ENCODE measurements at regions not wholly inside any gene's neighbourhood (a gene's known extent, or its start where the extent isn't known, plus 50 kb on each side); places are given as distances from the start of the nearest gene placed in this dataset.
A peak's percentile ranks its signal among the peaks of the same experiment; 100 is the strongest.
"Not testable (repeated sequence)": the region's sequence is repeated elsewhere in the genome, so short reads cannot be mapped to it uniquely, and the experiment has no call there.

DNA sequence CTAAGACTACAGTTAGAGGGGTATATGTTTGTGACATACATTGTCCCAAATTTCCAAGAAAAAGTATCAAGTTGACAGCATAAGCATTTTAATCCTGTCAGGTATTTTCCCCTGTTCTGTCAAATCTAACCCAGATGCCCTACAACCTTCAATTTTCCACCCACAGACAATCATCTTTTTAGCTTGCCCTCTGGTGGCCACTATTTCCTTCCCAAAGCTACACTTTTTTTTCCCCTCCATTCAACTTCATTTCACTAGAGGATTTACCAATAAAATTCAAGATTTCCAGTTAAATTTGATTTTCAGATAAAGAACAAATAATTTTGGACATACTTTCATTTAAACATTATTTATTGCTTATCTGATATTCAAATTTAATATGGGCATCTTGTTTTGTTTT, 286.6 kb downstream of the TENT5A start:
- peak; percentile 35 for DNase-seq (ENCODE audit: low read depth)

DNA sequence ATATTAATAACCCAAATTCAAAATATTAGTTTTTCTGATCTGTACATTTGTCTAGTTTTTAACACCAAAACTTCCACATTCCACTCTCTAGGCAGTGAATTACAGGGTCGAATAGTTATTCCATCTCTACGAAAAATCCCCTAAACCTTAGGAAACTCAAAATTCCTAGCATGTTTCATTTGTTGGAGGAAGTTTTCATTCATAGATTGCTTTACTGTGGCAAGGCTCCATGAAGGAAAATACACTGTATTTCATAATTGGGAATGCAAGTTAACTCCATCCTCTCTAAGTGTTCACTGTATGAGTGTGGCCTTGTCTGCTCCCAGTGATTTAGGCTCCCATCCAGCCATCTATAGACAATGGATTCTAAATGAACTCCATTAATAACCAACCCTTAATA, 296.1 kb downstream of the TENT5A start:
- no peak for DNase-seq (ENCODE audit: low read depth)

DNA sequence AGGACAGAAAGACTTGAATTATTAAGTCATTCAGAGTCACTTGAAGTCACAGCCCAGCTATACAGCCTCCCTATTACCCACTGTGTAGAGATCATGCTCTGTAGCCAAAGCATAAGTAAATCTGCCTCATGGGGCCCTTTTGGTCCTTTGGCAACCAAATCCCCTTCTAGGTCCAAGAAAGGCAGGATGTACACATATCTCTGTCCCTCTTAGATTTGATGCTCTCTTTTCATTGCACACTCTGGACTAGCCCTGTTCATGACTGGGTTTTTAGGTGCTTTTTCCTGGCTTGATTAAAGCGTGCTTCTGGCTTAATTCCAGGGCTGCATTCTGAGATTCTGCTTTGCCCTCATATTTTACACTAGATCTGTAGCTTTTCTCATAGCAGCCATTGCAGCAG, 296.8 kb downstream of the TENT5A start:
- no peak for DNase-seq (ENCODE audit: low read depth)

DNA sequence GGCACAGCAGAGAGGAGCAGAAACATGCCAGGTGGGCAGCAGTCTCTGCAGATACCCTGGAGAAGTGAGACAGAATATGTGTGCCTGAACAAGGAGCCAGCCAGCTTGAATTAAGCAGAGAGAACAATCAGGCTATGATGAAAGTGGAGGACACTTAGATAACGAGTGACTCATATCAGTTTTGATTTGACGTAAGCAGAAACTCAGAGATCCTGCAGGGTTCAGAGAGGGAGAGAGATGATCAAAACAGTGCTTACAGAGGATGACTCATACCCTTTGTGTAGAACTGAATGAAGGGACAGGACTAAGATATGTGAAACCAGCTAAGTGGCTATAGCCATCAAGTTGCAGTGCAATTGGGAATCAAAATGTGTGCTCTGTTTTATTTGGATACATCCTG, 300.7 kb downstream of the TENT5A start:
- peak; percentile 96 for DNase-seq (ENCODE audit: low read depth)

DNA sequence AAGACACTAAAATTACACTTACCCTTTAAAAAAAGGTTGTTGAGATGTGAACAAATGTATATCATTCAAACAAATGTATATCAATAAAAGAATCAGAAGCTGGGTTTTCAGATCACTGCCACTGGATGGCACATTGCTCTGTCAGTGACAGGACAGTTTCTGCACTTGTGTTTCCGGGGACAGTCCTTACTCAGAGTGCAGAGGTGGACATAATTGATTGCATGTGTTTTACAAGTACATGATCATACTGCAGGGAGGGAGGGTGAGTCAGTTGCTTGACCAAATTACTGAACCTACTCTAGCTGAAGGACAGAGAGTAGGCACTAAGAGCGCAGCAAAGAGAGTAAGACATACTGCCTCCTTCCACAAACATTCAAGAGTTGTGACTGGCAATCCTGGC, 302.3 kb downstream of the TENT5A start:
- DNase-seq (ENCODE audit: low read depth) = peak; percentile 24

DNA sequence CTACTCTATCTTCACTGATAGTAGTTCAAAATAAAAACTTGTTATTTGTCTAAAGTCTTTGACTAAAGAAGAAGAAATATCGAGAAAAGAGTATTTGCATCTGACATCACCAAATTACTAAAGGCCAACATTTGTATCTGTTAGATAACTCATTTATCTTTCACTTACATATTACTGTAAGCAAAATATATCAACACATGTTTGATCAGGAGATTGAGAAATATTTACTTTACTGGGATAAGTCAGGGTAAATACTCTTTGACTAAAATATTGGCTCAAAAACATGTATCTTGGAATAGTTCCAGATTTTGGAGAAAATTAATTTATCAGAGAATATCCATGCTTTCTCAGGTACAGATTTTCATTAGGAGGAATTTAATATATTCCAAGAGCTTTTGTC, 306.0 kb downstream of the TENT5A start:
- DNase-seq (ENCODE audit: low read depth) = no peak

DNA sequence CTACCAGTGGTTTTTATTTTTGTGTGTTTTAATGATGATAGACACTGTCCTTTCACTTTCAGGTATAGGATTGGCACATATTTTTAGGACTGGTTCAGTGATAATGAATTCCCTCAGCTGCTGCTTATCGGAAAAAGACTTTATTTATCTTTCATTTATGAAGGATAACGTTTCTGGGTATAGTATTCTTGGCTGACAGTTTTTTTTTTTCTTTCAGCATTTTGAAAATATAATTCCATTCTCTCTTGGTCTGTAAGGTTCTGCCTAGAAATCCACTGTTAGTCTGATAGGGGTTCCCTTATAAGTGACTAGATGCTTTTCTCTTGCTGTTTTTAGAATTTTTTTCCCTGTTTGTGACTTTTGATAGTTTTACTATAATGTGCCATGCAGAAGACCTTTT, 313.1 kb downstream of the TENT5A start:
- DNase-seq (ENCODE audit: low read depth) = no peak

DNA sequence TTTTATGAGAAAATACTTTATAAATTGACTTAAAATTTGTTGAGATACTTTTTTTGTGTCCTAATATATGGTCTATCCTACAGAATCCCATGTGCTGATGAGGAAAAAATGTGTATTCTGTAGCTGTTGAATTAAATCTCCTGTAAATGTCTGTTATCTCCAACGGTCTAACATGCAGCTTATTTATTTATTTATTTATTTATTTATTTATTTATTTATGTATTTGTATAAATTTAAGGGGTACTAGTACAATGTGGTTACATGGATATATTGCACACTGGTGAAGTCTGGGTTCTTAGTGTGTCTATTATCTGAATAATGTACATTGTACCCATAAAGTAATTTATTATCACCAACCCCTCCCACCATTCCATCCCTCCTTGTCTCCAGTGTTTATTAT, 315.5 kb downstream of the TENT5A start:
- no peak for DNase-seq (ENCODE audit: low read depth)

DNA sequence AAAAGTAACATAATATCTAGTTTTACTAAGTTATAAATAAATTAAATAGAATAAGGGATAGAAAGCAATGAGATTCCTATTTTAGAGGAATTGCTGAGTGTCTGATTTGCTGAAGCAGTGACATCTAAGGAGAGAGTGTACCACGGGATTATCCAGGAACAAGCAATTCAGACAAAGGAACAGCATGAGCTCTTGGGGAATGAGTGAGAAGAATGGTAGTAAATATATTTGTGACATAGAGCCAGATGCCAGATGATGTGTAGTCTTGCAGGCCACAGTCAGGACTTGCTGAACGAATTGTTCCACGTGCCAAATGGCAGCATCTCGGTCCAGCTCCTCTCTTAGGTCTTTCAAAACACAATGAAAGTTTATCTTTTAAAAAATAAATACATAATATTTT, 339.2 kb downstream of the TENT5A start:
- no peak for DNase-seq (ENCODE audit: low read depth)

DNA sequence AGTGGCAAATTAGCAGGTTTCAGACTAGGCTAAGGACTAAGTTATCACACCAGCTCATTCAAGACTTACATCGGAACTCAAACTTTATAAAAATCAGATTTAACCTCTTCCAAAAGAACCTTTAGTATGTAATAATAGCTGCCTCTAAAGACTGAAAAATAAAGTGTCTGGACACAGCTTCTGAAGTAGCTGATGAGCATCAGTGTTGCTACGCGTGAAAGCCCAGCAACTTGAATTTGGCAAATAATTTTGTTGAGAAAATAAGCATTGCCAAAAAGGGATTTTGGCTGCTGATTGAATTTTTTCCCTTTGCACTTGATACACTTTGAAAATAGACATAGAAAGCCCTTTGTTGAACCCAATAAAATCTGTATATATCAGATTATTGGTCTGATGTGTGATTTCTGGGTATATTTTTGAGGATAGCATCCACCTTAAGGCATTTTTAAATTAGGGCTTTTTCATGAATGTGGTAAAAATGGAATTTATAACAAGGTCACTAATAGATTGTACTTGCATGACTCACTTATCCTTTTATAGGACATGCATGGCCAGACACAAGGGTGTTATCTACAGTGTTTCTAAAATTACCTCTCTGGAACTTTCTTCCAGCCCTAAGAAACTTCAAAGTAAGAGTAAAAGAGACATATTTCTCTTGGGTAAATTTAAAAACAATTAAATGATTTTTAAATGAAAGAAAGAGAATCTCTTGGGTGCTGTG, 350.4 kb downstream of the TENT5A start:
- DNase-seq (ENCODE audit: low read depth) = peak; percentile 60

DNA sequence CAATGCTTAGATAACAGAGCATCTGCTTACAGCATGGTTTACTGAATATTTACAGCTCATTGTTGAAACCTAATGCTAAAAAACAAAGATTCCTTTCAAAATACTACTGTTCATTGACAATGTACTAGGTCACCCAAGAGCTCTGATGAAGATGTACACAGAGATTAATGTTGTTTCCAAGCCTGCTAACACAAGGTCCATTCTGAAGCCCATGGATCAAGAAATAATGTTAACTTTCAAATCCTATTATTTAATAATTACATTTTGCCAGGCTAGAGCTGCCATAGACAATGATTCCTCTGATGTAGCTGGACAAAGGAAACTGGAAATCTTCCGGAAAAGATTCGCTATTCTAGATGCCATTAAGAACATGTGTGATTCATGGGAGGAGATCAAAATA, 355.6 kb downstream of the TENT5A start:
- DNase-seq (ENCODE audit: low read depth) = no peak

DNA sequence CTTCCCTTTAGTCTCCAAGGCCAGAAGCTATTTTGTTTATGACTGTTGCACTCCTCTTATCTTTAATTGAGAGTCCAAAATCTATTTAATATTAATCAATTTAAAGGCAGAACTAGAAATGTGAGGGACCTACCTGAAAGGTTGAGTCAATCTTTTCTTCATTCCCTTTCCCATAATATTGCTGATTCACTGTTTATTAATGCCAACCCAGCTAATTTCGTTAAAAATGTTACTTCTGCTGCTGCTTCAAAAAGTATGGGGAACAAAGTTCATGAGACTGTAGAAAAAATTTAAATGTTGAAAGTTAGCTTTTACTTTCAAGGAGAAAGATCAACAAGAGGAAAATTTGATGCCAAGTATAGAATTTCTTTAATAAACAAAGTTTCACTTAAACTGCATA, 365.3 kb downstream of the TENT5A start:
- no peak for DNase-seq (ENCODE audit: low read depth)

DNA sequence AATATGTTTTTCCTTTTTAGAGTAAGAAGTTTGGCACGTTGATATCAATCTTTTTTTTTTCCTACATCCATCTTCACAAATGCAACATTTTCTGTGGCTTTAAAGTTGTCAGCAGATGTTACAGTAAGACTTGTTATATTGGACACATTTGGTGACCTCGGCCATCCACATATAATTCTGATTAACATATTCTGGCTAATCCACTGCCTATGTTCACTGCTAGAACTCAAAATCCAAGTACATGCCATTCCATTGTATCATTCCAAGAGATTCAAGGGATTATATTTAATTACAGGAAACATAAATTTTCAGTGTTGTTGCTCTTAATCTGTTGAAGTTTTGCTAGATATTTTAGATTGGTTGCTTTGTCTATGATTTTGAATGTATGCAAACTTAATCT, 367.6 kb downstream of the TENT5A start:
- DNase-seq (ENCODE audit: low read depth) = peak; percentile 5

DNA sequence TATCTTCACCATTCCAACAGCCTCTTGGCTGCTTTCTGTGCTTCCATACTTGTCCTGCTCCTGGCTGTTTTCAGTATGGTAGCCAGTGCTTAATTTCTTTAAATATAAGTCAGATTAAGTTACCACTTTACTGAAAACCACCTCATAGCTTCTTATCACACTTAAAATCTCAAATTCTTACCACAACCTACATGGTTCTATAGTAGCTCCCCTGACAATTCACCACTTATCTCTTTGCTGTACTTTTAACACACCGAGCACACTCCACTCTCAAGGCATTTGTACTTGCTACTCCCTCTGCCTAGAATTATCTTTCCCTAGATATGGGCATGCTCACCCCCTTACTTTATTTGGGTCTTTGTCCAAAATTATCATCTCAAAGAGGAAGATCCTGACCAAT, 369.0 kb downstream of the TENT5A start:
- no peak for DNase-seq (ENCODE audit: low read depth)

DNA sequence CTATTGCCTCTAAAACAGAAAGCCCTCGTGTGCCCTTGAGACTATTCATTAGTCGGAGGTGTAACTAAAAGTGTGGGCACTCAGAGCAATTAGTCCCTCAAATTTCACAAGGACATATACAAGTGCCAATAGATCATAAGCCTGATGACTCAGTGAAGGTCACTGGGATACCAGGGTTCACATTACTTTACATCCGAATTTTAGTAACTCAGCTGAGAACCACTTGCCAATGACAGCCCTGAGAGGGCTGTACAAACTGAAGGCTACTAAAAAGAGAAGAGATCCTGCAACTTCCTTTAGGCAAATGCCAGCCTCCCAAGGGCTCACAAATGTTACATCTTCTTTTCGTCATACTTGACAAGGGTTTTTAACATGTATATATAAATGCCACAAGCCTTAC, 369.6 kb downstream of the TENT5A start:
- no peak for DNase-seq (ENCODE audit: low read depth)

DNA sequence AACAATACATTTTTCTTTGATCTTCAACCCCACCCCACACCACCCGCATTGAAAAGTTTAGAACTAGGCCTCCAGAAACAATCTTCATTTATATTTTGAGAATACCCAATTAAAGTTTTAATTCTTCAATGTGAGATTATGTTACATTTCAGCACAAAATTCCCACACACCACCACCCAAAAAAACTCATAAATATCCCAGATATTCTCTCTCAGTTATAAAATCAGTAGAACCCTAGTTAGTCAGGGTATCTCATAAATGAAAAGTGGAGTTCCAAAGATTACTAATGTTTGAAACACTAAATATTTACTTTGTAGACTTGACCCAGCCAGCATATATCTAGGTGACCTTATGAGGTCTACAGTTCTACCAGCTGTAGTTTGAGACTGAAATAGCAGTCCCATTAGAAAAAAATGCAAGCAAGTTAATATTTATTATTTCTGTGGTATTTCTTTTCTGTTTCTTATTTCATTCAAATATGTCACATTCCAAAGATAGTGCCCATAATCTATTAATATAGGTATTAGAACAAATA, 371.0 kb downstream of the TENT5A start:
- no peak for DNase-seq (ENCODE audit: low read depth)

DNA sequence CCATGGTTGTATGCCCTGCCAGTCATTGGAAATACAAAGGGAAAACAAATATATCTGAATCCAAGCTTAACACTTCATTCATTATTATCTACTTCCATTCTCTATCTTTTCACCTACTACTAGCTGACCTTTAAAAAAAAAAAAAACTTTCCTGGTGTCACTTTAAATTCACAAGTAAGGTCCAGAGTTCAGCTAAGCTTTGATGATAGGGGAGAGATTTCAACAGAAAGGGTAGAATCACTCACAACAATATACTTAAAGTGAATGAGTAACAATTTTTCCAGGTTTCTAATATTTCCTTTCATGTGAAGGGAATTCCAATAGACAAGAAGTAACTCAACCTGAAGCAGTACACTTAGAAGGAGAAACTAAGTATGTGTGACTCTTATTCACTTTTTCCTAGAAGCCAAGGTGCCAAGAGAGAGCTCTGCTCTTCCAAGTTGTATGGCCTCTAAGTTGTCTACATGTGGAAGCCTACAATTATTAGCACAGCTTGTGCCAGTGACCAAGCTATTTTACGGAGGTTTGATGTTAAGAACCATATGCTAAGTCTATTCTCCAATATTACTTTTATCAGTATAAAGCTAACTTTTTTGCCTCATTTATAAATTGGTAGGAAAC, 371.7 kb downstream of the TENT5A start:
- DNase-seq (ENCODE audit: low read depth) = no peak

DNA sequence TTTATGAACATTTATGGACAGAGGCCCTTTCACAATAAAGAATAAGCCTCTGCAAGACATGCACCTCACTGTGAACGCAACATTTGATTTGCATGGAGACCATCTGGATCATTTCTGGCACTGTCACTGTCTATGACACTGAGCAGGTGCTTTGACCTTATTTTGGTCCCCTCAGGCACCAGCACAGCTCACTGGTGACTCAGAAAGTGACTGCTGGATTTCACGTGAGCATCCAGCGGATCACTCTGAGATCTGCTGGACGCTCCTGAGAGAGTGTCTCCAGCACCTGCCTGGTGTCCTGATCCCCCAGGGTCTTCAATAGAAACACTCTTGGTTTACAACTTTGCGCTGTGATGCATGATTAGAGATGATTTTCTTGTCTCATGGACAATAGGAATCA, 375.7 kb downstream of the TENT5A start:
- DNase-seq (ENCODE audit: low read depth) = no peak

DNA sequence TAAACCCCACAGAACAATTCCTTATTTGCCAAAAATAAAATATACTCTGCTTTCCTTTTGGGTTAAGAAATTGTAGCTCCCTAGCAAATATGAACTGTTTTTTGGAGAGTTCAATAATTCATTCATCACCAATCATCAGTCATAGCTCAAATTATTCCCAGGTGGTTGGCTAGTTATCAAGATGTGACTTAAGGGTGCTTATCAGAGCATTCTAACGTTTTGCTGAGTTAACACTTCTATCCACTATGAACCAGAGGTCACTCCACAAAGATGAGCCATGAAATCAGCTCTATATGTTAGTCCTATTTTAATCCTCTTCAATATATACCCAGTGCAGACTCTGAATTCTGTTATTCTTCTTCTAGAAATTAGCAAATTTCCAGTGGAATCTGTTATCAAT, 379.1 kb downstream of the TENT5A start:
- no peak for DNase-seq (ENCODE audit: low read depth)

DNA sequence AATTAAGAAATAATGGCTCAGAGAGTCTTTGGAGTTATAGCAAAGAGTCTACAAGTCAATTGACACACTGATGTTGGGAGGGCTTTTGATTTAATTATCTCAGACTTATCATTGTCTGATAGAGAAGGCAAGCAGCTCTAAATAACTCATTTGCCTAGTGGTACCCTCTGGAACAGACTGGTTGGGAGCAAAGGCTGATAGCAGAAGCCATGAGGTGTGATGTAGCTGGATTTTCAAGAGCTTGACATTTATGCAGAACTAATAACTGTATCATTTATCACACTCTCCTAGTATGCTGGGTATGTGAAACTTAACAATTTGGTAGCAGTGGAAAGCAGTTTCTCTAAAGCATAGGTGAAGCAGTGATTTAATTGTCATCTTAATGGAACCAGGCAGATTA, 380.6 kb downstream of the TENT5A start:
- no peak for DNase-seq (ENCODE audit: low read depth)

DNA sequence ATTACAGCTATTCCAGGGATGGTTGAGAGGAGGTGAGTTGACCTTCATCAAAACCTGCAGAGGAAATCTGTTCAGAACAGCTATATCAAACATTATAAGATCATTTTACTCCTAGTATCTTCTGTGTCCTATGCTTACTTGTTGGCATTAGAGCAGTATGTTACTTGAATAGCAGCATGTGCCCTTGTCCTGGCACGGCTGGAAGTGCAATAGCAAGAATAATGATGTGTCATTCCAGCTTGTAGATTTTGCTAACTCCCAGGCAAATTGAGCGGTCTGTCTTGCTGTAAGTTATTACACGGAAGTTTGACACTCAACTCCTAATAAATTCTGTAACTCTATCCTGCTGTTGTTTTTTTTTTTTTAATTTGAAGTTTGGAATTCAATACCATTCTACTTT, 385.5 kb downstream of the TENT5A start:
- DNase-seq (ENCODE audit: low read depth) = no peak

DNA sequence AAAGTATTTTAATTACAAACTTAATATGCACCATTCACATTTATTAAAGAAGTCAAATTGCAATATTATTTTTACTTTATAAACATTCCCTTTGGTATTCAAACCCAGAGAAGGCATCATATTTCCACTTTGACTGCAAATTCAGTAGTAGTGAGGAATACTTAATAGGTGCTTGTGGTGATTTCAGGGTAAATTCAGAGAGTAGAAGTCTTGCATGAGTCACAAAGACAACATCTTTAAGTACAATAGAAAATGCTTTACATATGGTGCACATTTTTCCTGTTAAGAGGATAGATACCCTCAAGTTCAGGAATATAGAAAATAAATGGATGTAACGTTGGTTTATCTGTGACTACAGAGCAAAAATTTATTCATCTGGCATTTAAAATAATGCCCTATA, 390.2 kb downstream of the TENT5A start:
- no peak for DNase-seq (ENCODE audit: low read depth)

DNA sequence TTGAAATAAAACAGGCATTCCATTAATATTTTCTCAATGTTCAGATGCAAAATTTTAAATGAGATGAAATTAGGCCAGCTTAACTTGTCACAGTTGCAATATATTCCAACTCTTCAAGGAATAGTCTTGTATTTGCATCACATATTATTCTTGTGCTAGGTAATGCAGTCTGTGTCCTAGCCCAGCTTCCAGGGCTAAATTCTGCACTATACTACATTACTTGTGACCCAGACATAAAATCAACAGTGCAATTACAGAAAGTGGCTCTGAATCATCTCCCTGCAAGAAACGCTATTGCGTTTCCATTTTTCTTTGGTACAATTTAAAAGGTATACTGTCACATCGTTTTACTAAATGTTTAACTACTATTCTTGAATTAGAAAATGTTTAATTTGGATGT, 399.2 kb downstream of the TENT5A start:
- DNase-seq (ENCODE audit: low read depth) = no peak

DNA sequence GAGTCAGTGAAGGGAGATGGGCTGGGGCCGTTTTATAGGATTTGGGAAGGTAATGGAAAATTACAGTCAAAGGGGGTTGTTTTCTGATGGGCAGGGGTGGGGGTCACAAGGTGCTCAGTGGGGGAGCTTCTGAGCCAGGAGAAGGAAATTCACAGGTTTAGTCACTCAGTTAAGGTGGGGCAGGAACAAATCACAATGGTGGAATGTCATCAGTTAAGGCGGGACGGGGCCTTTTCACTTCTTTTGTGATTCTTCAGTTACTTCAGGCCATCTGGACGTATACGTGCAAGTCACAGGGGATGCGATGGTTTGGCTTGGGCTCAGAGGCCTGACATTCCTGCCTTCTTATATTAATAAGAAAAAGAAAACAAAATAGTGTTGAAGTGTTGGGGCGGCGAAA, 408.5 kb downstream of the TENT5A start:
- DNase-seq (ENCODE audit: low read depth) = not testable (repeated sequence)

All from amniotic epithelial cell (primary cell).